ENCODE measurements at regions not wholly inside any gene's neighbourhood (a gene's known extent, or its start where the extent isn't known, plus 50 kb on each side); places are given as distances from the start of the nearest gene placed in this dataset.

DNA sequence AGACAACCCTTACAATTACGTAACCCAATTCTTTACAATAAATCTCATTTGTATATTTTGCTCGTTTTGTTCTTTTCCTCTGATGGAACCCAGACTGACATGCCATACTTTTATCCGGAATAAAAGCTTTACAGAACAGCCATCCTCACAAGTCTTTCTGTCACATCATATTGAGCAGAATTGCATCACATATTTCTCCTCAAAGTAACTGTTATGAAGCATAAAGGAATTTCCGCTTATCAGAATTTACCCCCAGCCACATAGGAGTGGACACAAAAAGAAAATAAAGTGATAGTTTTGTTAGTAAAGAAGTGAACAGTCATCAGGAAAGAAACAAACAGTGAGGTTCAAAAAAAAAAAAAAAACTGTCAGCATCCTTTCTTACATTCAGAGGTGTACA lies 539.5 kb upstream of the LUZP2 start:
- no peaks in the 10 kb centered on the region for H3K9me3 ChIP-seq
- TF ChIP-seq, protein P1, sequence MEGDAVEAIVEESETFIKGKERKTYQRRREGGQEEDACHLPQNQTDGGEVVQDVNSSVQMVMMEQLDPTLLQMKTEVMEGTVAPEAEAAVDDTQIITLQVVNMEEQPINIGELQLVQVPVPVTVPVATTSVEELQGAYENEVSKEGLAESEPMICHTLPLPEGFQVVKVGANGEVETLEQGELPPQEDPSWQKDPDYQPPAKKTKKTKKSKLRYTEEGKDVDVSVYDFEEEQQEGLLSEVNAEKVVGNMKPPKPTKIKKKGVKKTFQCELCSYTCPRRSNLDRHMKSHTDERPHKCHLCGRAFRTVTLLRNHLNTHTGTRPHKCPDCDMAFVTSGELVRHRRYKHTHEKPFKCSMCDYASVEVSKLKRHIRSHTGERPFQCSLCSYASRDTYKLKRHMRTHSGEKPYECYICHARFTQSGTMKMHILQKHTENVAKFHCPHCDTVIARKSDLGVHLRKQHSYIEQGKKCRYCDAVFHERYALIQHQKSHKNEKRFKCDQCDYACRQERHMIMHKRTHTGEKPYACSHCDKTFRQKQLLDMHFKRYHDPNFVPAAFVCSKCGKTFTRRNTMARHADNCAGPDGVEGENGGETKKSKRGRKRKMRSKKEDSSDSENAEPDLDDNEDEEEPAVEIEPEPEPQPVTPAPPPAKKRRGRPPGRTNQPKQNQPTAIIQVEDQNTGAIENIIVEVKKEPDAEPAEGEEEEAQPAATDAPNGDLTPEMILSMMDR (IDR thresholded peaks at IDR 0.05; ENCODE audit: low read depth, low read length) = no peak
- H3K4me3 ChIP-seq (ENCODE audit: low read depth, low read length) = no peak overlapping the region
- no peak for DNase-seq
- H3K4me1 ChIP-seq = no peaks in the 10 kb centered on the region
- no peaks in the 10 kb centered on the region for H3K36me3 ChIP-seq
- no peaks in the 10 kb centered on the region for H3K27me3 ChIP-seq

DNA sequence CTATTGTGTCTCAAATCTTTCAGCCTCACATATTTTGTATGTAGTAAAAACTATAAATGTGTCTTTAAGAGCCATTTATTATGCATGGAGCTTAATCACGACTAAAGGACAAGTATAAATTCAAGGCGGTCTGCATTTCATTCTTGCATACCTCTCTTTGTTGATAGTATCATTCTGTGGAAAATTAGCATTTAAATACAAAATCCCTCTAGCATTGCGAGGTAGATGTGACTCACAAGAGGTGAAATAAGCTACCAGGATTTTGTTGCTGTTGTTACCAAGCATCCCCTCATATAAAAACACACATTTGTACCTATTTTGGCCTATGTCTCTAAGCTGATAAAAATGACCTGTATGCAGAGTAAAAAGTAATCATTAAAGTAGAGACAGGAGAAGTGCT lies 537.4 kb upstream of the LUZP2 start:
- TF ChIP-seq, protein P1 (IDR thresholded peaks at IDR 0.05; ENCODE audit: low read depth, low read length) = no peak
- Histone ChIP-seq H3K36me3 (no peaks in the 10 kb centered on the region), H3K27me3 (no peaks in the 10 kb centered on the region), H3K4me3 (ENCODE audit: low read depth, low read length) (no peak overlapping the region), H3K4me1 (no peaks in the 10 kb centered on the region), H3K9me3 (no peaks in the 10 kb centered on the region)
- no peak for DNase-seq

DNA sequence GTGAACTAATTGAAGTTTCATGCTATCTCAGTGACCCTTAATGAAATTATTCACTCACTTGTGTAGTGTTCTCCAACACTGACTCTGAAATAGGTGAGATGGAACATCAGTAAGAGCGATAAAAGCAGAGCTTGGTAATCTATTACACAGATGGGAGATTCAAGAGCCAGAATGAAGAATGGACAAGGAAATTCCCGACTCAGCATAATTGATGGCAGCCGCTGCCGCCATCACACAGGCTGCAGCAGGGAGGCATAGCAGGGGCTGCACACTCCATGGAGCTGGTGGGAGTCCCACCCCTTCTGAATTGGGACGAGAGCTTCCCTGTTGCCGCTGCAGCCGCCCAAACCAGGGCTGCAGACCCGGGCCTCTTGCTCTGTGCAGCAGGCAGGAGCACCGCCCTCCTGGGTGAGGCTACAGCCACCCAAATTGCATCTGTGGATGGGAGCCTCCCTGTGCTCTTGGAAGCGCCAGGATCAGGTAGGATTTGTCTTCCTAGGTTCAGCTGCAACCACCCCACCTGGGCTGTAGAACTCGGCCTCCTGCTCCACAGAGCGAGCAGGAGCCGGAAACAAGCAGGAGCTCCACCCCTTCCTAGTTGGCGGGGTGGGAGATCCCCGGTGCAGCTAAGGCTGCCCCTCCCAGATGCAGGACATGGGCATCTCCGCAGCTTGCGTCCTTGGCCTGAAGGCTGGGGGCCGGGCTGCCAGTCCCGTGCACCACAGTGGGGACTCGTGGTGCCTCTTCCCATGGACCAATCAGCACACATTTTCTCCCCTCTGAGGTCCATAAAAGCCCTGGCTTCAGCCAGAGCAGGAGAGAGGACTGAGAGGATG lies 535.1 kb upstream of the LUZP2 start:
- Histone ChIP-seq H3K36me3 (no peaks in the 10 kb centered on the region), H3K9me3 (no peaks in the 10 kb centered on the region), H3K27me3 (no peaks in the 10 kb centered on the region), H3K4me1 (no peaks in the 10 kb centered on the region), H3K4me3 (ENCODE audit: low read depth, low read length) (no peak overlapping the region)
- TF ChIP-seq, protein P1 (IDR thresholded peaks at IDR 0.05; ENCODE audit: low read depth, low read length) = no peak
- DNase-seq = no peak

DNA sequence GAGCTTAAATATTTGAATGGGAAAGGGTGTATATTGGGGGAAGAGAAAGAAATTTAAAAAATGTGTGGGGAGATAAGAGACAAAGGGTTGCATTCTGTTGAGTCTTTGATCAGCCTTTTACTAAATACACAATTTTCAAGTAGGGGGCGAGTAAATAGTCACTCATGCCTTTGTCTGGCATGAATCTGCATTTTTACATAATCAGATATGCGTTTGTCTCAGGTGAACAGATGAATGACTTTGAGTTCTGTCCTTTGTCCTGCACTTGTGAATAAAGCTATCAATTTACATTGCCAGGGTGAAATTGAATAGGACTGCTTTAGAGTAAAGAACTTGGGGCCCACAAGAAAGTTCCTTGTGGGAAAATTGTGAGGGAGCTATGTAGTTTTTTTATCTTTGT lies 523.6 kb upstream of the LUZP2 start:
- TF ChIP-seq, protein P1 (IDR thresholded peaks at IDR 0.05; ENCODE audit: low read depth, low read length) = no peak
- no peak overlapping the region for H3K4me3 ChIP-seq (ENCODE audit: low read depth, low read length)
- H3K4me1 ChIP-seq = no peaks in the 10 kb centered on the region
- DNase-seq = no peak
- no peaks in the 10 kb centered on the region for H3K36me3 ChIP-seq
- H3K9me3 ChIP-seq = no peaks in the 10 kb centered on the region
- no peaks in the 10 kb centered on the region for H3K27me3 ChIP-seq

DNA sequence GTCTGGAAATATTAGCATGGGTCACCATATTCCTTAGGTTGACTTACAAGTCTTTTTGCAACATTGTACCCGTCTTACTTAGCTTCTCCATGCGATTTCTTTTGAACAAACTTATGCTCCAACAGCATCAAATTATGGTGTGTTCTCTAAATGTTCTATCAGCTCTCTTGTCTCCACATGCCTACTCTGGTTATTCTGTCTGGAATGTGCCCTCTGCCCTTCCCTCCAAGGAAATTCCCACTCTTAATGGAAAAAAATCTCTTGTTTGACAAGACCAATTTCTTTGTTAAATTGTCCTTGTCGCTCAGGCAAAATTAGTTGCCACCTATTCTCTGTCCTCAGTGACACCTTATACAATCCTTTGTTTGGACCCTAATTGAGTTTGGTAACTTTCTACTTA lies 522.8 kb upstream of the LUZP2 start:
- TF ChIP-seq, protein P1 (IDR thresholded peaks at IDR 0.05; ENCODE audit: low read depth, low read length) = no peak
- H3K9me3 ChIP-seq = no peaks in the 10 kb centered on the region
- no peak for DNase-seq

DNA sequence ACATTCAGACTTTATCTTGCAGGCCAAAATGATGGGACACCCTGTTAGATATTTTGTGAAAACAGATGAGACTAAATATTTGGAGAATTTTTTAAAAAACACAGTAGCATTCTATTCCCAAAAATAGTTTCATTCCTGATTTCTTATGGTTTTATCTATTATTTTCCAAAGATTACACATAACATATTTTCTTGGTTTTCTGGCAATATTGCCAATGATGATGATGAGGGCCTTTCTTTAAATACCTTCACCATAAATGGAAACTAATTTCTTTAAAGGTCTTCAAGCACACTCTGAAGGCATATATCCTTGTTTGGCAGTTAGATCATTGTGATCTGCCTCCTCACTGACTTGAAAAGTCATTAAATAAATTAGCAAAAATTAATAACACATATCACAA lies 522.3 kb upstream of the LUZP2 start:
- Histone ChIP-seq H3K4me1 (no peaks in the 10 kb centered on the region), H3K9me3 (no peaks in the 10 kb centered on the region), H3K4me3 (ENCODE audit: low read depth, low read length) (no peak overlapping the region), H3K36me3 (no peaks in the 10 kb centered on the region), H3K27me3 (no peaks in the 10 kb centered on the region)
- DNase-seq = no peak
- TF ChIP-seq, protein P1 (IDR thresholded peaks at IDR 0.05; ENCODE audit: low read depth, low read length) = no peak

More for the DNA sequence above, 522.8 kb upstream of the LUZP2 start:
- Histone ChIP-seq H3K4me3 (ENCODE audit: low read depth, low read length) (no peak overlapping the region), H3K36me3 (no peaks in the 10 kb centered on the region), H3K4me1 (no peaks in the 10 kb centered on the region), H3K27me3 (no peaks in the 10 kb centered on the region)
